SK-N-MC (cell line): ENCODE measurements at regions not wholly inside any gene's neighbourhood (a gene's known extent, or its start where the extent isn't known, plus 50 kb on each side); places are given as distances from the start of the nearest gene placed in this dataset.
"Not testable (repeated sequence)": the region's sequence is repeated elsewhere in the genome, so short reads cannot be mapped to it uniquely, and the experiment has no call there.

Source experiments
- DNase-seq: peaks from one replicate; pipeline ENCODE4 v3.0.0-alpha.2; 2011; ENCODE audit warnings: low read depth, low spot score
- H3K27ac ChIP-seq: fragments of 200-600 bp; sonication (generic); 2 replicates; pipeline ENCODE4 v1.5.1; 2016; ENCODE audit warnings: mixed run types
- H3K36me3 ChIP-seq: fragments of 200-600 bp; sonication (generic); 2 replicates; pipeline ENCODE4 v1.6.1; 2017; ENCODE audit warnings: antibody characterized with exemption, low read length, mixed read lengths; ENCODE audit not compliant: insufficient read depth
- H3K4me3 ChIP-seq: fragments of 200-600 bp; sonication (generic); 2 replicates; pipeline ENCODE4 v1.5.1; 2016
- H3K9ac ChIP-seq: fragments of 200-600 bp; sonication (generic); 2 replicates; pipeline ENCODE4 v1.8.0; 2017; ENCODE audit warnings: mixed run types, mixed read lengths; ENCODE audit not compliant: insufficient read length
- H3K9me3 ChIP-seq: fragments of 200-600 bp; sonication (generic); 2 replicates; pipeline ENCODE4 v1.6.1; 2017; ENCODE audit warnings: low read depth, mild to moderate bottlenecking, antibody characterized with exemption, low read length, moderate library complexity, mixed read lengths
- FOXP2 ChIP-seq: optimal IDR thresholded peaks from 2 replicates; pipeline ENCODE3; 2011; ENCODE audit warnings: mild to moderate bottlenecking, moderate library complexity; ENCODE audit not compliant: insufficient read depth; ENCODE audit errors: extremely low read length, control extremely low read depth

- no peak for TF ChIP-seq FOXP2
- peak; percentile 1 for DNase-seq
- H3K36me3 ChIP-seq = no peaks in the 10 kb centered on the region
- no peak overlapping the region for H3K9ac ChIP-seq
- no peak overlapping the region for H3K4me3 ChIP-seq
- peaks cover 3% of the 10 kb centered on the region; the same call in 1 of the 2 replicates for H3K9me3 ChIP-seq
- H3K27ac ChIP-seq = no peak overlapping the region
Measured at GRCh38 chr4:56575820-56576429, 70.3 kb downstream of the ARL9 start.

DNA sequence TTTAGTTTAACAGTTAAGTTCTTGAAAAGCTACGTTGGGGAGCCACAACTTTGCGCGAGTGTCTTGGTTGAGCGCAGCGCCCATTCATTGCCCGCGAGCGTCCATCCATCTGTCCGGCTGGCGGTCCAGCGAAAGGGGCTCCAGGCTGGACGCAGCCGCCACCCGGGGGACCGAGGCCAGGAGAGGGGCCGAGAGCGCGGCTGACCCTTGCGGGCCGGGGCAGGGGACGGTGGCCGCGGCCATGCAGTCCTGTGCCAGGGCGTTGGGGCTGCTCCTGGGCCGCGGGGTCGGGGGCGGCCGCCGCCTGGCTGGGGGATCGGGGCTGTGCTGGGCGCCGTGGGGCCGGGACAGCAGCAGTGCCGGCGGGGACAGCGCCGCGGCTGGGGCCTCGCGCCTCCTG is 86.8 kb downstream of the ARL9 start:
- H3K4me3 ChIP-seq, H3K9me3 ChIP-seq, H3K36me3 ChIP-seq, H3K27ac ChIP-seq, DNase-seq, H3K9ac ChIP-seq: not testable (repeated sequence)
